Left ventricle myocardium inferior (tissue), 1 donor: ENCODE measurements at regions not wholly inside any gene's neighbourhood (a gene's known extent, or its start where the extent isn't known, plus 50 kb on each side); places are given as distances from the start of the nearest gene placed in this dataset.
A peak's percentile ranks its signal among the peaks of the same experiment; 100 is the strongest.

ENCODE experiments used
- DNase-seq: peaks from one replicate; pipeline ENCODE4 v3.0.0-alpha.2; 2020
- H3K27ac ChIP-seq: fragments of 200-600 bp; replicated peaks from 2 replicates; pipeline ENCODE4 v1.8.0; 2021
- H3K27me3 ChIP-seq: fragments of 200-600 bp; 2 replicates; pipeline ENCODE4 v1.8.0; 2021; ENCODE audit warnings: low read depth
- H3K36me3 ChIP-seq: fragments of 200-600 bp; 2 replicates; pipeline ENCODE4 v1.8.0; 2021
- H3K4me1 ChIP-seq: fragments of 200-600 bp; 2 replicates; pipeline ENCODE4 v1.8.0; 2021
- H3K4me3 ChIP-seq: fragments of 200-600 bp; 2 replicates; pipeline ENCODE4 v1.8.0; 2021; ENCODE audit warnings: mild to moderate bottlenecking, moderate library complexity
- H3K9me3 ChIP-seq: fragments of 200-600 bp; replicated peaks from 2 replicates; pipeline ENCODE4 v1.8.0; 2021
- intact Hi-C: fragments of 100-400 bp; cut with micrococcal nuclease; formaldehyde crosslinking; loops from one replicate; pipeline ENCODE4 v1.11.0; 2022
- TF ChIP-seq, protein P1 (sequence below): fragments of 200-600 bp; IDR thresholded peaks from 2 replicates; pipeline ENCODE4 v1.8.0; 2021; ENCODE audit warnings: antibody characterized with exemption, mild to moderate bottlenecking, borderline replicate concordance
- donor health status: DM: no; HTN: yes; CAD: no; lungs with severe emphysema.

DNA sequence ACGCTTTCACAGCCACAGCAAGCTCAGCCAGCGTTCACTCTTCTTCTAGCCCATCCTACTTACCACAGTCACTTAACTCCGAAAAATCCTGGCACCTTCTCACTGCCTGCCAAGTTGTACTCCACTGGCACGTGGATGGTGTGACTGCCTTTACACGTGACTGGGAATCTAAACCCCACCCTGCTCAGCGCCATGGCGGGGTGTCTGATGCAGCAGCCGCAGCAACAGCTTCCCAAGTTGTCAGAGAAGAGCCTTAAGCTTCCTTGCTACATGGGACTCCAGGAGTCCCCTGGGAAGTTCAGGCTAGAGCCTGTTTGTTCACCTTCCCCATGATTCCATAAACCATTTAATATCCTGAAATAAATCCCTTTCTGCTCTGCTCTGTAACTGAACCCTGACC is 61.9 kb upstream of the FOXC1 start:
- Histone ChIP-seq H3K4me1 (no peaks in the 10 kb centered on the region), H3K27ac (no peak overlapping the region), H3K36me3 (no peaks in the 10 kb centered on the region), H3K4me3 (no peak overlapping the region), H3K27me3 (no peaks in the 10 kb centered on the region), H3K9me3 (peaks cover 5% of the 10 kb centered on the region)
- no peak for DNase-seq
- intact Hi-C loops, result no loop called here
- TF ChIP-seq, protein P1, sequence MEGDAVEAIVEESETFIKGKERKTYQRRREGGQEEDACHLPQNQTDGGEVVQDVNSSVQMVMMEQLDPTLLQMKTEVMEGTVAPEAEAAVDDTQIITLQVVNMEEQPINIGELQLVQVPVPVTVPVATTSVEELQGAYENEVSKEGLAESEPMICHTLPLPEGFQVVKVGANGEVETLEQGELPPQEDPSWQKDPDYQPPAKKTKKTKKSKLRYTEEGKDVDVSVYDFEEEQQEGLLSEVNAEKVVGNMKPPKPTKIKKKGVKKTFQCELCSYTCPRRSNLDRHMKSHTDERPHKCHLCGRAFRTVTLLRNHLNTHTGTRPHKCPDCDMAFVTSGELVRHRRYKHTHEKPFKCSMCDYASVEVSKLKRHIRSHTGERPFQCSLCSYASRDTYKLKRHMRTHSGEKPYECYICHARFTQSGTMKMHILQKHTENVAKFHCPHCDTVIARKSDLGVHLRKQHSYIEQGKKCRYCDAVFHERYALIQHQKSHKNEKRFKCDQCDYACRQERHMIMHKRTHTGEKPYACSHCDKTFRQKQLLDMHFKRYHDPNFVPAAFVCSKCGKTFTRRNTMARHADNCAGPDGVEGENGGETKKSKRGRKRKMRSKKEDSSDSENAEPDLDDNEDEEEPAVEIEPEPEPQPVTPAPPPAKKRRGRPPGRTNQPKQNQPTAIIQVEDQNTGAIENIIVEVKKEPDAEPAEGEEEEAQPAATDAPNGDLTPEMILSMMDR, result no peak

DNA sequence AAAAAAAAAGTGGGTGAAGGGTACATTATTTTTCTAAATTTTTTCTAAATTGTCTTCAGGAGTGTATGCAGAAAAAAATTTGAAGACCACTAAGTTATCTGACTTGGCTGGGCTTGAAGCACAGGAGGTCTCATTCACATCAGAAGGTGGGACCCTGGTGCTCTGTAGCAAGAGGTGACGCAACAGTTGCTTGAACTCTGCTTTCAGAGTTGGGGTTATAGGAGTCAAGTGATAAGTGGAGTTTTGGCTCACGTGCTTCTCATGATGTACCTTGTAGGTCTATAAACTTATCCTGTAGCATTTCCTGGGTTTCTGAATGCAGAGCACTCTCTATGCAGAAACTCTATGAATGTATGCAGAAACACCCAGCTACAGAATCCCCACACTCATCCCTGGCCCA is 58.5 kb upstream of the FOXC1 start:
- no peak for DNase-seq
- Histone ChIP-seq H3K27ac (no peak overlapping the region), H3K9me3 (no peaks in the 10 kb centered on the region), H3K4me1 (peaks cover 8% of the 10 kb centered on the region), H3K4me3 (no peak overlapping the region), H3K36me3 (no peaks in the 10 kb centered on the region), H3K27me3 (peaks cover 23% of the 10 kb centered on the region)
- intact Hi-C loops, result no loop called here
- TF ChIP-seq, protein P1, result no peak

DNA sequence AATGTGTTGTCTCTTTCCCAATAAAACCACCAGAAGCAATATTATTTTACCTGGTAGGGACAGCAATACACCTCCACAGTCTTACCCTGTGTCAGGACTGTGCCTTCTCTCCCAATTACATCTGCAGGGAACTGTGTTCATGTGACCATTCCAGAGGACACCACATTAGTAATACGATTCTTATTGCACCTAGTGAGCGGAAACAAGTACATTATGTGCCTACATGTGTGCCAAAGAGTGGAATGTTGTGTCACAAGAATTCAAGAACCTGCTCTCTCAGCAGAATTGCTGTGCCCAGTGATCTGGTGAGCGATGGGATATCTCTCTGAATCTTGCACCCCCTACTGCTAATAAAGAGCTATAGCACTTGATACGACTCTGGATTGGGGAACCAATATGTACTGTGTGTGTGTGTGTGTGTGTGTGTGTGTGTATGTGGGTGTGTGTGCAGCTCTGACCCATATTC is 57.4 kb upstream of the FOXC1 start:
- Histone ChIP-seq H3K4me1 (peaks cover 8% of the 10 kb centered on the region), H3K9me3 (no peaks in the 10 kb centered on the region), H3K27ac (no peak overlapping the region), H3K27me3 (peaks cover 29% of the 10 kb centered on the region), H3K4me3 (no peak overlapping the region), H3K36me3 (no peaks in the 10 kb centered on the region)
- intact Hi-C loops, result no loop called here
- TF ChIP-seq, protein P1, result peak; percentile 23
- no peak for DNase-seq

DNA sequence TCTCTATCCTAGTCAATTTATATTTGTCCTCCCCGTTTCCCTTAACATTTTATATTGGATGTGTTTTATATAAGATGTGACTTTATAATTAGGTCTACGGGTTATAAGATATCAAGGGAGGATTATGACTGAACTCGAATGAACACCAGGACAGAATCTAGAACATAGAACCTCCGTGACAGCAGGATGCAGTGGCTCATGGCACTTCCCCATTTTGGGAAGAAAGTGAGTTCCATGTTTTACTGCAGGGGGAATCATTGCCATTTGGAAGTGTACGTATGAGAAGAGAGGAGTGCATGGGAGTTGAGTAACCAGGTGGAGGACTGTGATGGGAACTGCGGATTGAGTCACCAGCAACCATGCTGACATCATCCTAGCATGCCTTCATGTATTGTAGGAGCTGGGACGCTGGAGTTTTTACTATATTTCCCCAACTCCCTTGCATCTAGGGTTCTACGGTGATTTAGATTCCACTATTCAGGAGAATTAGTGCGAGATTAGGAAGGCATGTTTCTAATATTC is 56.1 kb upstream of the FOXC1 start:
- DNase-seq, result no peak
- H3K9me3 ChIP-seq, result no peaks in the 10 kb centered on the region
- peak overlapping the region; percentile 67 for H3K4me3 ChIP-seq
- TF ChIP-seq, protein P1, result no peak
- peaks cover 29% of the 10 kb centered on the region for H3K27me3 ChIP-seq
- H3K36me3 ChIP-seq, result no peaks in the 10 kb centered on the region
- intact Hi-C loops, result no loop called here
- H3K27ac ChIP-seq, result no peak overlapping the region
- peaks cover 8% of the 10 kb centered on the region for H3K4me1 ChIP-seq

DNA sequence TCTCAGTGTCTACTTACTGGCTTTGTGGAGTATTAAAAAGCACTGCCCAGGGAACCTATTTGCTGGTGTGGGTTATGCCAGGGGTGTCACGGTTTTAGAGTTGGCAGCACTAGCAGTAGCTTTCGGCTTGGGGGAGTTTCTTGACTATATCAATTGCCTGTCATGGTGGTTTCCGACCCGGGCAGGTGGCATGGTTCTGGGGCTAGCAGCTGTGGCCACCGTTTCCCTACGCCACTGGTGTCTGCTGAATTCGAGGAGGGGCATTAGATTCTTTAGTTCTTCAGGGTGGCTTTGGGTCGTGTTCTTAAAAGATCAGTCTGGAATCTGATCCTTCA is 55.6 kb upstream of the FOXC1 start:
- Histone ChIP-seq H3K4me1 (peaks cover 8% of the 10 kb centered on the region), H3K4me3 (peak overlapping the region; percentile 67), H3K36me3 (no peaks in the 10 kb centered on the region), H3K27me3 (peaks cover 29% of the 10 kb centered on the region), H3K9me3 (no peaks in the 10 kb centered on the region), H3K27ac (peak overlapping the region; percentile 65)
- intact Hi-C loops, result no loop called here
- DNase-seq, result no peak
- TF ChIP-seq, protein P1, result no peak
